ENCODE measurements at regions not wholly inside any gene's neighbourhood (a gene's known extent, or its start where the extent isn't known, plus 50 kb on each side); places are given as distances from the start of the nearest gene placed in this dataset.
A peak's percentile ranks its signal among the peaks of the same experiment; 100 is the strongest.

DNA sequence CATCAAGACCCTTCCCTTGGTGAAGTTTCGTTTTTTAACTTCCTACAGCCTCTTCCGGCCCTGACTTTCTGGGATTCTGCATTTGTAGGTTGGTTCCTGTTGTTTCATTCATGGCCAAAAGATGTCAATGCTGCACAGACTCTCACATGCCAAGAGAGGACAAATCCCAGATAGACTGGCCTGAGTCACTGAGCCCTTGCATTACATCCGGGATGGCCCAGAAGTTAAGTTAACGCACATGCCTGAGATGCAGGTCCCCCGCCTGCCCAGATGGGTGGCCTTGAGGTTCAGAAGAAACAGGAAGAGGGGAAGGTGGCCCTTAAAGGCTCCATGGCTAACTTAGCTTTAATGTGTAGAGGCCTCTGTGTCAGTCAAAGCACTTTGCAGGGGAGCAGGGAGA, 51.6 kb upstream of the SRGAP3 start:
- intact Hi-C loops (cut with micrococcal nuclease), result loop anchor here (5.0 to 10.0 kb wide), 3 partner anchors 79 to 184 kb away; no protein-coding TSS in a partner anchor
- WGBS (ENCODE audit: insufficient coverage, low coverage, missing lambda C conversion rate), result 4% methylated on average over 5 of the region's 5 CpGs
- ATAC-seq (0 out of 3 replicates have a peak, but pooled peaks have one; percentile 9), FAIRE-seq (no peak), DNase-seq (ENCODE audit: extremely low read depth in 1 of 4, low spot score in 3 of 4) (no peak)
- no TSS peak for BruUV-seq (replicated peaks)
- Histone ChIP-seq H3K9me1 (ENCODE audit: control insufficient read depth, insufficient read depth, low read length) (no peaks in the 10 kb centered on the region), H3K9me3 (replicated peaks; ENCODE audit: control insufficient read depth, insufficient read depth, low read depth, low read length) (no peaks in the 10 kb centered on the region), H2AFZ (ENCODE audit: low read depth, low read length) (no peak overlapping the region), H3K9ac (ENCODE audit: insufficient read depth in 1 of 2, low read depth in 2 of 2, low read length in 2 of 2) (no peak overlapping the region), H3K36me3 (ENCODE audit: control insufficient read depth, insufficient read depth, low read length) (no peaks in the 10 kb centered on the region), H3K79me2 (ENCODE audit: control insufficient read depth, insufficient read depth, low read length) (no peaks in the 10 kb centered on the region), H3K27me3 (ENCODE audit: control insufficient read depth in 2 of 2, insufficient read depth in 2 of 2, low read length in 2 of 2) (peaks cover 0 to 13% of the 10 kb centered on the region in 2 experiments; a peak in 3 of 5 replicates), H3K4me3 (no peak overlapping the region), H3K4me1 (replicated peaks in 1 of 2; ENCODE audit: control insufficient read depth in 2 of 2, insufficient read depth in 2 of 2, low read length in 2 of 2) (no peaks in the 10 kb centered on the region; a peak in 1 of 5 replicates), H3K4me2 (ENCODE audit: insufficient read depth, low read length) (no peak overlapping the region), H3K27ac (ENCODE audit: extremely low read depth, low read depth, low read length) (no peak overlapping the region), H4K20me1 (replicated peaks; ENCODE audit: control insufficient read depth, insufficient read depth, low read length) (no peaks in the 10 kb centered on the region)
- TF ChIP-seq TAF7 (tag; IDR thresholded peaks at IDR 0.05) (no peak), RAD21 (CRISPR knock-in tag; conservative IDR thresholded peaks at IDR 0.05 in 1 of 2, IDR thresholded peaks at IDR 0.05 in 1 of 2) (peak in 1 of 2 experiments; percentile 20; a peak in 1 of 4 replicates), ZBTB26 (CRISPR knock-in tag; IDR thresholded peaks at IDR 0.05) (no peak)
- ChIA-PET CTCF (ENCODE audit: low intra/inter-chr PET ratio) (interaction anchor here (0.9 to 3.8 kb wide), 4 partner anchors 313 to 532 kb away, joined by 3 to 35 read pairs (median 10); partner anchors contain the start of gene OXTR), POLR2A (no interaction called here)
- in situ Hi-C loops (cut with MboI), result loop anchor here (5.0 kb wide), 1 partner anchor 74 kb away; no protein-coding TSS in a partner anchor
